ENCODE measurements at regions not wholly inside any gene's neighbourhood (a gene's known extent, or its start where the extent isn't known, plus 50 kb on each side); places are given as distances from the start of the nearest gene placed in this dataset.

GRCh38 chr5:15254607-15255006 lies 245.4 kb upstream of the FBXL7 start:
- TF ChIP-seq CTCF (IDR thresholded peaks at IDR 0.05; ENCODE audit: low read depth, low read length): no peak
- H3K4me3 ChIP-seq (replicated peaks in 1 of 2; ENCODE audit: low read depth in 2 of 2, low read length in 2 of 2): no peak overlapping the region
- peak; percentile 12 to 35 for DNase-seq (ENCODE audit: low read depth in 2 of 2)

GRCh38 chr5:15252331-15252730 lies 247.6 kb upstream of the FBXL7 start:
- TF ChIP-seq CTCF (IDR thresholded peaks at IDR 0.05; ENCODE audit: low read depth, low read length): no peak
- DNase-seq (ENCODE audit: low read depth in 2 of 2): peak in 1 of 2 donors; percentile 8
- H3K4me3 ChIP-seq (replicated peaks in 1 of 2; ENCODE audit: low read depth in 2 of 2, low read length in 2 of 2): no peak overlapping the region

GRCh38 chr5:15249152-15249551 lies 250.8 kb upstream of the FBXL7 start:
- no peak for TF ChIP-seq CTCF (IDR thresholded peaks at IDR 0.05; ENCODE audit: low read depth, low read length)
- no peak overlapping the region for H3K4me3 ChIP-seq (replicated peaks in 1 of 2; ENCODE audit: low read depth in 2 of 2, low read length in 2 of 2)
- DNase-seq (ENCODE audit: low read depth in 2 of 2): peak; percentile 71 to 83

- no peak overlapping the region for H3K4me3 ChIP-seq (replicated peaks in 1 of 2; ENCODE audit: low read depth in 2 of 2, low read length in 2 of 2)
- DNase-seq (ENCODE audit: low read depth in 2 of 2): no peak
- TF ChIP-seq CTCF (IDR thresholded peaks at IDR 0.05; ENCODE audit: low read depth, low read length): no peak
Observed at GRCh38 chr5:15248731-15249130, 251.2 kb upstream of the FBXL7 start.

- no peak for TF ChIP-seq CTCF (IDR thresholded peaks at IDR 0.05; ENCODE audit: low read depth, low read length)
- DNase-seq (ENCODE audit: low read depth in 2 of 2): no peak
- H3K4me3 ChIP-seq (replicated peaks in 1 of 2; ENCODE audit: low read depth in 2 of 2, low read length in 2 of 2): no peak overlapping the region
Observed at GRCh38 chr5:15245913-15246312, 254.1 kb upstream of the FBXL7 start.

- DNase-seq (ENCODE audit: low read depth in 2 of 2): no peak
- no peak overlapping the region for H3K4me3 ChIP-seq (replicated peaks in 1 of 2; ENCODE audit: low read depth in 2 of 2, low read length in 2 of 2)
- TF ChIP-seq CTCF (IDR thresholded peaks at IDR 0.05; ENCODE audit: low read depth, low read length): no peak
Observed at GRCh38 chr5:15243301-15244020, 256.5 kb upstream of the FBXL7 start.

Data from cardiac fibroblast (primary cell).